Mesothelial cell of epicardium (in vitro differentiated cells): ENCODE measurements at regions not wholly inside any gene's neighbourhood (a gene's known extent, or its start where the extent isn't known, plus 50 kb on each side); places are given as distances from the start of the nearest gene placed in this dataset.

Experiments used
- DNase-seq, 2 experiments: peaks; one replicate each; pipeline ENCODE4 v3.0.0; 2021; ENCODE audit warnings: low spot score in 2 of 2; ENCODE audit not compliant: unreplicated experiment in 2 of 2
- H3K27ac Mint-ChIP-seq: 2 replicates; pipeline ENCODE4 v1.8.0; 2021; ENCODE audit warnings: mixed read lengths
- H3K27me3 Mint-ChIP-seq: 2 replicates; pipeline ENCODE4 v1.8.0; 2021; ENCODE audit warnings: low read depth, mixed read lengths
- H3K36me3 Mint-ChIP-seq: 2 replicates; pipeline ENCODE4 v1.8.0; 2021; ENCODE audit warnings: mixed read lengths
- H3K4me1 Mint-ChIP-seq: 2 replicates; pipeline ENCODE4 v1.8.0; 2021; ENCODE audit warnings: mixed read lengths
- H3K4me3 Mint-ChIP-seq: 2 replicates; pipeline ENCODE4 v1.8.0; 2021; ENCODE audit warnings: mild to moderate bottlenecking, moderate library complexity, mixed read lengths
- H3K9me3 Mint-ChIP-seq: 2 replicates; pipeline ENCODE4 v1.8.0; 2021; ENCODE audit warnings: mixed read lengths
- TF ChIP-seq, protein P1 (sequence below): fragments of 200-600 bp; sonication (generic); IDR thresholded peaks from one replicate; pipeline ENCODE4 v1.5.0; 2021; ENCODE audit warnings: antibody characterized with exemption; ENCODE audit not compliant: unreplicated experiment

DNA sequence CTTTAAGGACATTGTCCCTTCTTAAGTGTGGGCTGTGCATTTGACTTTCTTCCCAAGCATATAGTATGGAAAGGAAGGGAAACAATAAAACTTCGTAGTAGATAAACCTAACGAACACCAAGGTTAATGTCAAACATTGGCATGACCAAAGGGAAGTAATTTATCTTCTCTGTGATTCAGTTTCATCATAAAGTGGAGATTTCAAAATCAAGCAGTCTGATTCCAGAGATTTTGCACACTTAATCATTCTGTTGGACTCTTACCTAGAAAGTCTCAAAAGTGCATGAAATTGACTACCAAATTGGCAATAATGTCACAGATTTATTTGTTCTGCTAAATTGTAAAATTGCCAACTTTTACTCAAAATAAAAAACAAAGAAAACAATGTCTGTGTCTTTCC is 559.7 kb downstream of the JRKL start:
- TF ChIP-seq, protein P1, sequence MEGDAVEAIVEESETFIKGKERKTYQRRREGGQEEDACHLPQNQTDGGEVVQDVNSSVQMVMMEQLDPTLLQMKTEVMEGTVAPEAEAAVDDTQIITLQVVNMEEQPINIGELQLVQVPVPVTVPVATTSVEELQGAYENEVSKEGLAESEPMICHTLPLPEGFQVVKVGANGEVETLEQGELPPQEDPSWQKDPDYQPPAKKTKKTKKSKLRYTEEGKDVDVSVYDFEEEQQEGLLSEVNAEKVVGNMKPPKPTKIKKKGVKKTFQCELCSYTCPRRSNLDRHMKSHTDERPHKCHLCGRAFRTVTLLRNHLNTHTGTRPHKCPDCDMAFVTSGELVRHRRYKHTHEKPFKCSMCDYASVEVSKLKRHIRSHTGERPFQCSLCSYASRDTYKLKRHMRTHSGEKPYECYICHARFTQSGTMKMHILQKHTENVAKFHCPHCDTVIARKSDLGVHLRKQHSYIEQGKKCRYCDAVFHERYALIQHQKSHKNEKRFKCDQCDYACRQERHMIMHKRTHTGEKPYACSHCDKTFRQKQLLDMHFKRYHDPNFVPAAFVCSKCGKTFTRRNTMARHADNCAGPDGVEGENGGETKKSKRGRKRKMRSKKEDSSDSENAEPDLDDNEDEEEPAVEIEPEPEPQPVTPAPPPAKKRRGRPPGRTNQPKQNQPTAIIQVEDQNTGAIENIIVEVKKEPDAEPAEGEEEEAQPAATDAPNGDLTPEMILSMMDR = no peak
- Mint-ChIP-seq H3K27ac (no peak overlapping the region), H3K36me3 (no peaks in the 10 kb centered on the region), H3K9me3 (peaks cover 10% of the 10 kb centered on the region), H3K4me1 (no peaks in the 10 kb centered on the region), H3K27me3 (no peaks in the 10 kb centered on the region), H3K4me3 (no peak overlapping the region)
- no peak for DNase-seq

DNA sequence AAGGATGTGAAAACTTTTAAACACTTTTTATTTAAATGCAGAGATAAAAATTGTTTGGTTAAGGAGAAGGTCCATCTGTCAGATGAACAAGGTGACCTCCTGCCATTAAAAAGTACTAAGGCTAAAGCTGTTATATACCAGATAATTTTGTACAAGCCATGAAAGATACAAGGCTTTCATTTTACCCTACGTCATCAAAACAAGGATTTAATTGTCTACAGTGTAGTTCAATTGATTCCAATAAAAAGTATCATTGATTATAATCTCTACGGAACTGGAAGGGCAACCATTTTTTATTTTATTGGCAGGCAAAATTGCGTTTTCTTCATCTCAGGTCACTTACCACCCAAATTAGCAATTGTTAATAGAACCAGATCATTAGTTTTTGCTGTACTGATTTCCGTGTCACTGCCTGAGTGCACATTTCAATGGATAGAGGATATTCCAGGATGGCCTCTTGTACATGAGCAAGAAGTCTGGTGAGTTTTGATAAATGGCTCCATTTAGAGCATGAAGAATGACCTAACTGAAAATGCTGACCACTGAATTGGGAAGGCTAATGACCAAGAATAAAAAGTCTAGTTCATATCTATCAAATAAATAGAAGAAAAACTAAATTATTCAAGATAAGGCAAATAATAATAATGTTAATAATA is 564.9 kb downstream of the JRKL start:
- Mint-ChIP-seq H3K27ac (no peak overlapping the region), H3K36me3 (no peaks in the 10 kb centered on the region), H3K9me3 (peaks cover 7% of the 10 kb centered on the region)

DNA sequence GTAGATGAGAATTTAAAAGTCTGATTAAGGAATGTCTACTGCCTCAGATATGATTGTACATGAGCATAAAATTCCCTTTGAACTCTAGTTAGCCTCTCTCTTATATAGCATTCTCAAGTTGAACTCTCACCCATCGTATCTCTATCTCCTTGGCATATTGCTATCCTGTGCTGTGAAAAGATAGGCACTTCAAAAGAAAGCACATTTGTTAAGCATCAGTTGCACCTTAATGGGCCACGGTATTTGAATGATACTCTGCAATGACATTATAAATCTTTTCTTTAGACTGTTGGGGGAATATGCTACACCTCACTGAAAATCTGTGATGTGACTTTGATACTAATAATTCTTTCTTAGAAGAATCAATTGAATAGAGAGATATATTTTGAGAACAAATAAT is 570.7 kb downstream of the JRKL start:
- no peak overlapping the region for H3K4me3 Mint-ChIP-seq
- peaks cover 9% of the 10 kb centered on the region for H3K4me1 Mint-ChIP-seq
- H3K9me3 Mint-ChIP-seq = peaks cover under 1% of the 10 kb centered on the region
- TF ChIP-seq, protein P1 = no peak
- H3K27me3 Mint-ChIP-seq = no peaks in the 10 kb centered on the region
- no peak overlapping the region for H3K27ac Mint-ChIP-seq
- DNase-seq = no peak
- H3K36me3 Mint-ChIP-seq = no peaks in the 10 kb centered on the region

More for the DNA sequence above, 564.9 kb downstream of the JRKL start:
- TF ChIP-seq, protein P1 = no peak
- no peaks in the 10 kb centered on the region for H3K27me3 Mint-ChIP-seq
- no peaks in the 10 kb centered on the region for H3K4me1 Mint-ChIP-seq
- DNase-seq = no peak
- no peak overlapping the region for H3K4me3 Mint-ChIP-seq

DNA sequence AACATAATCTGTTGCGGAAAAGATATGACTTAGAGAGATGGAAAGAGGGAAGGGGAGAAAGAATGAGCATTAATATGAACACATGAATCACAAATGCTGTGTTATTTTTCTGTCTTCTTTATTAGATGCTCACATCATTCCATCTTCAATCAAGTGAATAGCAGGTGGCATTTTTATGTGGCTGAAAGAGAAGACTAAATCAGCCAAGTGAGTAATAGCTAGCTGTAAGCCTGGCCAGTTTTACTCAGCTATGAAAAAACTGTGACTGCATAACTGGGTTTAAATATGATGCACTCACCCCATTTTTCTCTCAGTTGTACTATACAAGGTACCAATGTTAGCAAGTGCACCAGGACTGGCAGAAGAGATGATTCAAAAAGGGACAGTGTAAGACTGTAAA is 571.1 kb downstream of the JRKL start:
- Mint-ChIP-seq H3K27me3 (no peaks in the 10 kb centered on the region), H3K9me3 (peaks cover 4% of the 10 kb centered on the region), H3K4me3 (no peak overlapping the region), H3K4me1 (peaks cover 9% of the 10 kb centered on the region), H3K36me3 (peaks cover 2% of the 10 kb centered on the region), H3K27ac (no peak overlapping the region)
- TF ChIP-seq, protein P1 = no peak
- no peak for DNase-seq

GRCh38 chr11:96961931-96962330 is 572.1 kb downstream of the JRKL start:
- Mint-ChIP-seq H3K9me3 (peaks cover 4% of the 10 kb centered on the region), H3K4me1 (peaks cover 9% of the 10 kb centered on the region), H3K36me3 (peaks cover 2% of the 10 kb centered on the region), H3K27me3 (no peaks in the 10 kb centered on the region), H3K27ac (no peak overlapping the region), H3K4me3 (no peak overlapping the region)
- DNase-seq = no peak
- TF ChIP-seq, protein P1 = no peak
